ENCODE measurements at regions not wholly inside any gene's neighbourhood (a gene's known extent, or its start where the extent isn't known, plus 50 kb on each side); places are given as distances from the start of the nearest gene placed in this dataset.

- TF ChIP-seq CTCF (IDR thresholded peaks at IDR 0.05): no peak
- no peak for TF ChIP-seq POLR2A (IDR thresholded peaks at IDR 0.05)
- TF ChIP-seq POLR2AphosphoS5 (IDR thresholded peaks at IDR 0.05): no peak
- no peak for TF ChIP-seq EP300 (IDR thresholded peaks at IDR 0.05)
Observed at GRCh38 chr3:59658866-59659265, 609.0 kb upstream of the CFAP20DC start.
